HG03354 (cell line): ENCODE measurements at regions not wholly inside any gene's neighbourhood (a gene's known extent, or its start where the extent isn't known, plus 50 kb on each side); places are given as distances from the start of the nearest gene placed in this dataset.
A peak's percentile ranks its signal among the peaks of the same experiment; 100 is the strongest.
"Not testable (repeated sequence)": the region's sequence is repeated elsewhere in the genome, so short reads cannot be mapped to it uniquely, and the experiment has no call there.

ENCODE experiments used
- ATAC-seq: cut with Tn5 transposase; IDR thresholded peaks from one replicate; pipeline ENCODE4 v1.9.1; 2021; ENCODE audit warnings: mild to moderate bottlenecking; ENCODE audit not compliant: unreplicated experiment, poor library complexity, severe bottlenecking

DNA sequence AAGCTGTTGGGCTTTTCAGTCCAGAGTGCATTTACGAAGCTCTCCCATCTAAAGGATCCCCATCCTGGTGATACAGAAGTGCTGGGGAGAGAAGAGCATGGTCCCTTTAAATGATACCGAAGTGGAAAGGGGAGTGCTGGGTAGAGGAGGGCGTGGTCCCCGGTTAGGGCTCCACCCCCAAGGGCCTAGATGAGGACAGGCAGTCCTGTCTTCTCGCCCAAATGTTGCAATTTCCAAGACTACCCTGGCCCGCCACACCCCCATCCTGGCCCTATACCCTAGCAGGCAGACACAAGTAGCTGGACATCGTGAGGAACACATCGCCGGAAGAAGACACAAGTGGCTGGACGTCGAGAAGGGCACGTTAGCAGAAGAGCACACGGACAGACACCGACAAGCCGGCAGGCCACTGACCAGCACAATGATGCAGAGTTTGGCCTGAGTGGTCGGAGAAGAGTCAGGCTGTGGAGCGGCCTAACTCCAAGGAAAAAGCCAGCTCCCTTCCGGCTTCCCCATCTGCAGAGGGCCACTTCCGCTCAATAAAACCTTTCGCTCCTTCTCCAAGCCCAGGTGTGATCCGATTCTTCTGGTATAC lies 439.5 kb upstream of the NRP1 start:
- ATAC-seq = no peak

GRCh38 chr10:33773253-33773573 lies 438.7 kb upstream of the NRP1 start:
- ATAC-seq = no peak

DNA sequence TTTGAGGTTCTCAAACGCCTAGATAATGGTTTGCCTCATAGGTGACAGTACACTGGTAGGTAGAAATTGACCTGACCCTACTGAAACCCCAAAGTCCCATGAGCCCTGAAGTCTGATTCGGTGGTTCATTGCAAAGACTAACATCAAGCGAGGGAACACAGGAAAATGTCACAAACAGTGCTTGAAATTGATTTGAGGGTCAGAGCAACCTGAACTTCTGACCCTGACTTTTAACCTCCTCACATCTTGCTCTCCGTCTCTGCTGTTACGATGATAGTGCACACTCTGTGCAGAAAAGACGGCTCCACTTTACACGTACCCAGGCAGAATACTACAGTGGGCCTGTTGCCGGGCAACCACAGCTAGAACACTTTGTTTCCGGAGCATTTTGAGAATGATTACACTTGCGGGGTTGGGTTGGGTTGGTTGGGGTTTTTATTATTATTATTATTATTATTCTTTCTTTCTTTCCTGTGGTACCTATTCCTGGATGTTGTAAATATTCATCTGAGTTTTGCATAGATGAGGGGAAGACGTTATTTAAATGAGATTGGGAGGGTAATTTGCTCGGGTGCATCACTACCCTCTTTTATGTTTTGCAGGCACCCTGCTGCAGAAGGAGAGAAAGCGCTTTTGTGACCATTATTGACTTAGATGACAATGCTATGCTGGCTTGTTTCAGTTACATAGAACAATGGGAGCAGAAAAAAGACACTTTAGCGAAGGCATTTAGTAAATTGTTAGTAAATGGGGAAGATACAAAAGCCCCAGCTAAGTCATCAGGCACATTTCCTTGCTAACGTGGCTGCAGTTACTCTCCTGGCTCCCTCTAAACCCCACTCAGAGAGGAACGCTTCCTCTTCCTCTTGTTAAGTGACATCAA lies 438.1 kb upstream of the NRP1 start:
- ATAC-seq = peak; percentile 90

DNA sequence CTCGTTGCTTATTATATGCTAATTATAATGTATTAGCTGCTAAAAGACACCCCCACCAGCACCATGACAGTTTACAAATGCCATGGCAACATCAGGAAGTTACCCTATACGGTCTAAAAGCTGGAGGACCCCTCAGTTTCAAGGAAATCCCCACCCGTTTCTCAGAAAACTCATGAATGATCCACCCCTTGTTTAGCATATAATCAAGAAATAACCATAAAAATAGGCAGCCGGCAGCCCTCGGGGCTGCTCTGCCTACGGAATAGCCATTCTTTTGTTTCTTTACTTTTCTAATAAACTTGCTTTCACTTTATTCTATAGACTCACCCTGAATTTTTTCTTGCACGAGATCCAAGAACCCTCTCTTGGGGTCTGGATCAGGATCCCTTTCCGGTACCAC lies 437.4 kb upstream of the NRP1 start:
- ATAC-seq = not testable (repeated sequence)

DNA sequence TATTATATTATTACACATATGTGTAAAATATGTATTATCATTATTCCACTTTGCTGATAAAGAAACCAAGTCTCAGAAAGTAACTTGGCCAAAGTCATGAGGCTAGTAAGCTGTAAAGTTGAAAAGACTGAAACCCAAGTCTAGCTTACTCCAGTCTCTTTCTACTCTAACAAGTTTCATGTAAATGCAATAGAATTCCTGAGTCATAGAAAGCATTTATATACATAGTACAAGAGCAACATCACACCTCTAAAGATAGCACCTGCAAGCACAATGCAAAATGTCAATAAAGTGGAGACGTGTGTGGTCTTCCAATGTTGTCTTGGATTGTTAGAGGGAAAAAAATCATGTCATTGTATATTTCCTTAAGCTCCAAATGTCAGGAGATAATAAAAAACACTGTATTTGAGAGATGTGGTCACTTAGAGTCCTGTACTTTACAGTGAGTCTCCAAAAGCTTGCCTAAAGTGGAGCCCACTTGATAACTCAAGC lies 430.3 kb upstream of the NRP1 start:
- no peak for ATAC-seq

DNA sequence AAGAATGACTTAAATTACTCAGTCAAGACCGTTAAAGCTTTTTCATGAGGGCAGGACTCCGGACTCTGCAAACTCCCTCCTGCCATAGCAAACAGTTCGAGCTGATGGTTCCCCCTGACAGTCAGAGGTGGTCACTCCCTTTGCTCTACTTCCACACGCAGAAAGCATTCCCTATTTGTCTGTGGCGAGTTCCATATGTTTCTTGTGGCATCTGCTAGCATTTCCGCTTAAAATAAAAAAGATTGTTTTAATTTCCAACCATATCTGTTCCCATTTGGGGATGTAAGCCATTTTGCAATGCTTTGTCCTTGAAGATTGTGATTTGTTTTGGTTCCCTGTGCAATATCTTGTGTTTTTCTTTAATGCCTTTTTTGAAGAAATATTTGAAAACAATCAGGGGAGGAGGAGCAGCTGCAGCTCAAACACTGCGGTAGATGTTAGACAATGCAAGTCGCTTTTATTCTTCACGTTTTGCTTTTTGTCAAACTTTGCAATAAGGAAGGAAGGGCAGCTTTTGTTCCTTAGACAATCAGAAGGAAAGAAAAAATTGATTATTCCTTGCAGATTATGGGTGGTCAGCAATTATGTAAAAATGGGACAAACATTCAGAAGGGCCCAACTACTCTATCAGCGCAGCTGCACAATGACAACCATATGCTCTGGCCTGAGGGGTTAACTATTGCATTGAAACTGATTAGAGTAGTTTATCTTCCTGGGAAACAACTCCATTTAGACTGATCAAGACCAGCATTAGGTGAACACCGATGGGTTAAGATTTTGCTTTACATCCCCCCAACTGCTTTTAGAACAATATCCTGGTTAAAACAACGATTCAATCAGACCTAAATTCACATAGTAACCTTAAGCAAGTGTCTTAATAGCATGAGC lies 425.8 kb upstream of the NRP1 start:
- no peak for ATAC-seq

DNA sequence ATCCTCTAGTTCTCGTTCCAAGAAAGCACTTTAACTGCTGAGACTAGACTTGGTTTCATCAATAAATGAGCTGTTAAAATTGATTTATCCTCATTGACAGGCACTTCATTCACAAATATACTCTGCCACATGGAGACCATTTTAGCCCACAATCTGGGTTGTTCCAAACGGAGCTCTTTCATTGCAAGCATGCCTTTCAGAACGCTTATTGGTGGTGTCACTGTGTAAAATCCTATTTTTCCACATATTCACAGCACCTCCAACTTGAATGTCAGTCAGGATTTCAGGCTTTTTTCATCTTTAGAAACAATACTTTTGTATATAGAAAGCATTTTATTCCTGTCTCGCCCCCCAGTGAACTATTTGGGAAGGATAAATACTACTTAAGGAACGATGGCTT lies 424.7 kb upstream of the NRP1 start:
- ATAC-seq = no peak

DNA sequence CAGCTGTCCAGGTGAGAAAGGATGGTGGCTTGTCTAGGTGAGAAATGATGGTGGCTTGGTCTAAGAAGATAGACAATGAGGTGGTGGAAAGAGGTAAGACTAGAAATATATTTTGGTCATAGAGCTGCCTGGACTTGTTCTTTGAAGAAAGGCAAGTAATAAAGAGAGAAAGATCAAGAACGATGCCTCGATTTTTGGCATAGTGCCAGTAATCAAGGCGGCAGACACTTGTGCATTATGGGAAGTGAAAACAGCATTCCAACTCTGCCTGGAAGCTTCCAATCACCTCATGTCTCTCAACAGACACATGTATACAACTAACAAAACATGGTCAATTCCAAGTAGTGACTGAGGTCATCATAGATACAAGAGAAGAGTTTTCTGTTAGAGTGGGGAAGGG lies 423.8 kb upstream of the NRP1 start:
- no peak for ATAC-seq

GRCh38 chr10:33754052-33754451 lies 419.6 kb upstream of the NRP1 start:
- ATAC-seq = no peak

DNA sequence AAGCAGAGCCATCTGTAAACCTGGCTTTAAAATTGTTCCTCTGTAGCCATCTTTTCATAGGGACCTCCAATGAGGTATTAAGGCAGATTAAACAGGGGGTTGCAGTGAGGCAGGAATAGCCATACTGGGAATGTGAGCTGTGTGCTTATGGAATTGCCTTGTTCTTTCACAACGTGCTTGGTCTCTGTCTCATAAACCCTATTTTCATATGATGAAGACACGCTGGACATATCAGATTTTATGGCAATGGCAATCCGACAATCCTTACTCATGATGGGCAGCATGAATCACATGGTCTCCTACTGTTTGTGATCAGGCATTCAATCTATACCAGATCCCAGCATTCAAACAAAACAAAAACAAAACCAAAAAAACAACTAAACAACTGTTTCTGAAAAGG lies 418.9 kb upstream of the NRP1 start:
- no peak for ATAC-seq

DNA sequence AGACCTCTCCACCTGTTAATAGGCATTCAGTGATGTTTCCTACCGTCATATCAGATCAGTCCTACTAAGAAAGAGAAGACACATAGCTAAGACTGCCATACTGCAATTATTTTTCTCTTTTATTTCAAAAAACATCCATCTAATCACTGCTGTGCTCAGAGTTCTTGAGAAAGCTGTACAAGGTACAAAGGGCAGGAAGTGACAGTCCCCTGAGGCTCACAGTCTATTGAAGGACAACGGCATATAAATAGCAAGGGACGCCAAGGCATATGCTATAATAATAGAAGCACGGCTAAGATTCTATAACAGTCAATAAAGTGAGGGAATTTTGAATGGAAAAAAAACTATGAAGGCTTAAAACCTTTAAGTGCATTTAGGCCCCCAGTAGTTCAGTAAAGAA lies 415.3 kb upstream of the NRP1 start:
- ATAC-seq = no peak

GRCh38 chr10:33749067-33749735 lies 414.7 kb upstream of the NRP1 start:
- ATAC-seq = no peak

- no peak for ATAC-seq
These were observed 412.4 kb upstream of the NRP1 start for GRCh38 chr10:33746836-33747268.

DNA sequence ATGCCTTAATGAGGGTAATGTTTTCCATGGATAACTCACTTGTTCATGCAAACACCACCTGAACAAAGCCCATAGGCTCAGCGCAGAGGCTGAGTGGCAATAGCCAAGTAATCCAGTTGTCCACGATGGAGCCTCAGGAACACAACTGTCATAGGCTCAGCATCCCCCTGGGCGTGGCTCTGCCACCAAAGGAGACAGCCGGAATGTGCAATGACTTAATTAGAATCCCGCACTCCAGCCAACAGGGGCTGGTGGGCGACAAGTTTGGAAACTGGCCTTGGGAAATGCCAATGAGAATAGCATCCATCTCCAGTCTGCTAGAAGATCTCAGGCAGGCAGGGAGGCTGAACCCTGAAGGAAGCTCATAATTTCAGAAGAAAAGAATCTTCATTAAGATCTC lies 411.7 kb upstream of the NRP1 start:
- no peak for ATAC-seq

GRCh38 chr10:33743429-33743857 lies 409.0 kb upstream of the NRP1 start:
- ATAC-seq = peak; percentile 49

GRCh38 chr10:33739031-33739430 lies 404.6 kb upstream of the NRP1 start:
- no peak for ATAC-seq

DNA sequence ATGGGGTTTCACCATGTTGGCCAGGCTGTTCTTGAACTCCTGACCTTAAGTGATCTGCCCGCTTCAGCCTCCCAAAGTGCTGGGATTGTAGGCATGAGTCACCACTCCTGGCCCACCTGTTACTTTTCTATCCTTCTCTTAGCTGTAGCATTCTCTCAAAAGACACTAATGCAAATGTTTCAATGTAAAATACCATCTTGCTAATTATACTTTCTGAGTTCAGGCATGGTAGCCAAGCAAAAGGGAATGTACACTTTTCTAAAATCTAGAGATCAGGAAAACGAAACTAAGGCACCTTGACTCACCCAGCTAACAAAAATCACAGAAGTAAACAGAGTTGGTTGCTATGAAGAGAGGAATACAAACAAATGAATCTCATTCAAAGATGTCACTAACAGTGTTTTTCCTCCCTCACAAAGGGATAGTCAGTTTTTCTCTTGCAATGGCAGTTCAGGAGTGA lies 401.0 kb upstream of the NRP1 start:
- ATAC-seq = peak; percentile 70

GRCh38 chr10:33734393-33735155 lies 400.1 kb upstream of the NRP1 start:
- ATAC-seq = no peak

GRCh38 chr10:33733058-33733457 lies 398.6 kb upstream of the NRP1 start:
- no peak for ATAC-seq
